ENCODE measurements at regions not wholly inside any gene's neighbourhood (a gene's known extent, or its start where the extent isn't known, plus 50 kb on each side); places are given as distances from the start of the nearest gene placed in this dataset.

GRCh38 chr6:77403424-77403823 lies 59.9 kb downstream of the HTR1B start:
- H3K9me3 ChIP-seq, result peaks cover 0 to 3% (median 0%) of the 10 kb centered on the region in 12 donors
- H3K4me1 ChIP-seq, result no peaks in the 10 kb centered on the region
- peak in 3 of 4 donors; percentile 52 to 94 (median 80) for ATAC-seq
- no peak overlapping the region for H3K27ac ChIP-seq
- DNase-seq, result no peak
- TF ChIP-seq CTCF (IDR thresholded peaks at IDR 0.05), result no peak
- TF ChIP-seq POLR2A (IDR thresholded peaks at IDR 0.05), result no peak
- H3K4me3 ChIP-seq, result no peak overlapping the region
- H3K27me3 ChIP-seq, result no peaks in the 10 kb centered on the region
- no peaks in the 10 kb centered on the region for H3K36me3 ChIP-seq
- intact Hi-C loops (cut with DNase I), result no loop called here

GRCh38 chr6:77401231-77401630 lies 62.1 kb downstream of the HTR1B start:
- intact Hi-C loops (cut with DNase I), result no loop called here
- no peak for DNase-seq
- Histone ChIP-seq H3K9me3 (no peaks in the 10 kb centered on the region), H3K27ac (no peak overlapping the region), H3K4me1 (no peaks in the 10 kb centered on the region), H3K27me3 (no peaks in the 10 kb centered on the region), H3K36me3 (no peaks in the 10 kb centered on the region), H3K4me3 (no peak overlapping the region)
- ATAC-seq, result no peak
- 77 to 84% (median 81%) methylated on average over 2 of the region's 2 CpGs for WGBS, 4 donors
- TF ChIP-seq POLR2A (IDR thresholded peaks at IDR 0.05) (no peak), CTCF (IDR thresholded peaks at IDR 0.05) (no peak)

- 35 to 55% (median 47%) methylated on average over 1 of the region's 1 CpG for WGBS, 4 donors
- H3K4me3 ChIP-seq, result no peak overlapping the region
- H3K27me3 ChIP-seq, result no peaks in the 10 kb centered on the region
- no peak for DNase-seq
- intact Hi-C loops (cut with DNase I), result no loop called here
- no peaks in the 10 kb centered on the region for H3K36me3 ChIP-seq
- no peak for TF ChIP-seq CTCF (IDR thresholded peaks at IDR 0.05)
- no peak for TF ChIP-seq POLR2A (IDR thresholded peaks at IDR 0.05)
- H3K4me1 ChIP-seq, result no peaks in the 10 kb centered on the region
- ATAC-seq, result no peak
- no peak overlapping the region for H3K27ac ChIP-seq
- no peaks in the 10 kb centered on the region for H3K9me3 ChIP-seq
Measured at GRCh38 chr6:77397561-77397960, 65.7 kb downstream of the HTR1B start.

- DNase-seq, result no peak
- TF ChIP-seq POLR2A (IDR thresholded peaks at IDR 0.05), result no peak
- no peak for TF ChIP-seq CTCF (IDR thresholded peaks at IDR 0.05)
- H3K36me3 ChIP-seq, result no peaks in the 10 kb centered on the region
- no peak overlapping the region for H3K4me3 ChIP-seq
- H3K27ac ChIP-seq, result no peak overlapping the region
- H3K4me1 ChIP-seq, result no peaks in the 10 kb centered on the region
- ATAC-seq, result no peak
- intact Hi-C loops (cut with DNase I), result no loop called here
- H3K9me3 ChIP-seq, result no peaks in the 10 kb centered on the region
- no peaks in the 10 kb centered on the region for H3K27me3 ChIP-seq
Measured at GRCh38 chr6:77389402-77389801, 73.9 kb downstream of the HTR1B start.
